ENCODE measurements at regions not wholly inside any gene's neighbourhood (a gene's known extent, or its start where the extent isn't known, plus 50 kb on each side); places are given as distances from the start of the nearest gene placed in this dataset.
"Not testable (repeated sequence)": the region's sequence is repeated elsewhere in the genome, so short reads cannot be mapped to it uniquely, and the experiment has no call there.

DNA sequence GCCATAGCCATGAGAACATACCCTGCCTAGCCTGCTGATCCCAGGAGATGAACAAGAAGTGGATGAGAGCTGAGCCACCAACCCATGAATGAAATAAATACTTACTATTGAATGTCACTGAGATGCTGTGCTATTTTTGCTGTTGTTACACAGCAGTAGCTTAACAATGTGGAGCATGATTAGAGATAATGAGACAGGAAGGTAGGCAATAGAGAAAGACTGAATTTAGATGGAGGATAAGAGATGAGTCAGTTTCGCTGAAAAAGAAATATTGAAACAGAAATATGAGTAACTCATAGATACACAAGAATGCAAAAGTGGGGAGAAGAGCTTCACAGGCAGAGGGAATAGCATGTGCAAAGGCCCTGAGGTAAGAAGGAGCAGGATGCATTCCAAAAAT lies 94.9 kb upstream of the TOP1 start:
- no peak for DNase-seq

DNA sequence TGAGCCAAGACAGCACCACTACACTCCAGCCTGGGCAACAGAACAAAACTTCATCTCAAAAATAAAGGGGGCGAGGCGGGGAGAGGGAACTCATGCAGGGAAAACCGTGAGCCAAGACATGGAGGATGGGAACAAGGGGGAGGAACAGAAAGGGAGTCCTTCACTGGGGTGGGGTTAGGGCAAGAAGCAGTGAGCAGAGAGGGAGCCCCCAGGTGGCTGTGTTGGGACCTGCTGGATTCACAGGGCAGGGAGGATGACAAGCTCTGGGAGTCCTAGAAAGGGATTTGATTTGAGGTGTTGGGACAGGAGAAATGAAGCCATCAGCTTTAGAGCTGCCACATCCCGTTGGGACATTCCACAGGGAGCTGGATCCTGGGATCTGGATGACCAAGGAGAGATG lies 90.6 kb upstream of the TOP1 start:
- DNase-seq: no peak

DNA sequence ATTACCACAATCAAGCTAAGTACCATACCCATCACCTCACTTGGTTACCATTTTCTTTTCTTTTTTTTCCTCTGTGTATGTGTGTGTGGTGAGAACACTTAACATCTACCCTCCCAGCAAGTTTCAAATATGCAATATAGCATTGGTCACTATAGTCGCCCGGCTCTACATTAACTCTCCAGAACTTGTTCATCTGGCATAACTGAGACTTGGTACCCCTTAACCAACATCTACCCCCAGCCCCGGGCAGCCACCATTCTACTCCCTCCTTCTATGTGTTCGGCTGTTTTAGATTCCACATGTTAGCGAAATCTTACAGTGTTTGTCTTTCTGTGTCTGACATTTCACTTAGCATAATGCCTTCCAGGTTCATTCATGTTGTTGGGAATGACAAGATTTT lies 89.0 kb upstream of the TOP1 start:
- no peak for DNase-seq

DNA sequence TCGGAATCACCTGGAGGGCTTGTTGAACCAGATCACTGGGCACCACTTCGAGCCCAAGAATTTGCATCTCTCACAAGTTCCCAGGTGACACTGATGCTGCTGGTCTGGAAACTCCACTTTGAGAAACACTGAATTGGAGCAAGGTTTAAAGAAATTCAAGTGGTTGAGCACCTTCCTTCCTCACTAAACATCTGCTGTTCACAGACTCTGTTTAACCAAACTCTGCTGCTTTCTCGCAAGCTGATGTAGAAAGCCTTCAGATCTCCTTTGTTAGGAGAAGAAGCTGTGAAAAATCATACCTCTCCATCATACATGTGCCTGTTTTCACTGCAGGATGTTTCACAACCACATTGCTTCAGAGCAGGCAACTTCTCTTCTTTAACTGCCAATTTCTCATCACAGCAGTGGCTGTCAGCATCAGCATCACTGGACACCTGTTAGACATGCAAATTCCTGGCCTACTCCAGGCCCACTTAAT lies 87.5 kb upstream of the TOP1 start:
- DNase-seq: no peak

DNA sequence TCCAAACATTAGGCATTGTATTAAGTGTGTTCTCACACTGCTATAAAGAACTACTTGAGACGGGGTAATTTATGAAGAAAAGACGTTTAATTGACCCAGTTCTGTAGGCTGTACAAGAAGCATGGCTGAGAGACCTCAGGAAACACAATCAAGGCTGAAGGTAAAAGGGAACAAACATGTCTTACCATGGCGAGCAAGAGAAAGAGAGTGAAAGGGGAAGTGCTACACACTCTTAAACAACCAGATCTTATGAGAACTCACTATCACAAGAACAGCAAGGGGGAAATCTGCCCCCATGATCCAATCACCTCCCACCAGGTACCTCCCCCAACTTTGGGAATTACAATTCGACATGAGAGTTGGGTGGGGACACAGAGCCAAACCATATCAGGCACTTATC lies 86.6 kb upstream of the TOP1 start:
- DNase-seq: no peak

DNA sequence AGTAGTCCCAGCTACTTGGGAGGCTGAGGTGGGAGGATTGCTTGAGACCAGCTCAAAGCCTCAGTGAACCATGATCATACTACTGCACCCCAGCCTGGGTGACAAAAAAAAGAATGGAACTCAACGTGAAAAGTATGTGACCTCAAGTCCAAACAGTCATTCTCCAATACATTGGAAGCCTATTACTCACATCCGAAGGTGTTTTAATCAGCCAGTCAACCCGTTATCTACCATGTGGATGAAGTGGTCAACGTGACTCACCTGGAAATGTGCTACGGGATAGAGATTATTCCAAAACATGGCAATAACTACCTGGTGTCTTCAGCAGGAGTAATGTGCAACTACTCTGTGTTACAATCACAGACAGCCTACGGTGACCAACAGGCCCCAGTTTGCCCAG lies 85.8 kb upstream of the TOP1 start:
- DNase-seq: no peak

DNA sequence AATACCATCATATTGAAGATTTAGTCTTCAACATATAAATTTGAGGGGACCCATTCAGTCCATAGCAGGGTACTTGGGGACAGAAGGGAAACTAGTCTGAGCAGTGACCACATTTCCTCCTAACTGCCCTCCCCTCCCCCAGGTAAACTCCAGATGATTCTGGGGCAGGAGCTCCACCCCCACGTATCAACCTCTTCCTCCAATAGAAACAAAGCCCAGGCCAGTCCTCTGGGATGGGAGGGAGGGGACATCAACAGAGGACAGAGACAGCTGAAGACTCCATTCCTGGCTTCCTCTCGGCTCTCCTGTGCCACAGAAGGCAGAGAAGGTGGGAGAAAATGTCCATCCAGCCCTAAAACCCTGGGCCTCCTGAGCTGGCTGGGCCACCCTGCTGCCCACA lies 85.0 kb upstream of the TOP1 start:
- no peak for DNase-seq

DNA sequence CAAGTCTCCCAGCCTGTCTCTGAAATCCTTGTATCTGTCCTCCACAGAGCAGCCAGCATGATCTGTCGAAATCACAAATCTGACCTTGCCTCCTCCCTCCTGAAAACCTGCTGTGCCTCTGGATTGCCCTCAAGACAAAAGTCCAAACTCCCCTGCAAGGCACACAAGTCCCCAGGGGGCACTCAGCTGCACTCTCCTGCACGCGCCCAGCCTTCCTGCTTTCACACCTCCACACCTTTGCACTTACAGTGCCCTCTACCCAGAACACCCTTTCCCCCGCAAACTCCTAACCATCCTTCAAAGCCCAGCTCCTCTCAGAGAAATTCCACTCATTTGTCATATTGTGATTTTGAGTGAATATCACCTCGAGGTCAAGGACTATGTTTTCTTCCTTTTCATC lies 83.4 kb upstream of the TOP1 start:
- DNase-seq: no peak

DNA sequence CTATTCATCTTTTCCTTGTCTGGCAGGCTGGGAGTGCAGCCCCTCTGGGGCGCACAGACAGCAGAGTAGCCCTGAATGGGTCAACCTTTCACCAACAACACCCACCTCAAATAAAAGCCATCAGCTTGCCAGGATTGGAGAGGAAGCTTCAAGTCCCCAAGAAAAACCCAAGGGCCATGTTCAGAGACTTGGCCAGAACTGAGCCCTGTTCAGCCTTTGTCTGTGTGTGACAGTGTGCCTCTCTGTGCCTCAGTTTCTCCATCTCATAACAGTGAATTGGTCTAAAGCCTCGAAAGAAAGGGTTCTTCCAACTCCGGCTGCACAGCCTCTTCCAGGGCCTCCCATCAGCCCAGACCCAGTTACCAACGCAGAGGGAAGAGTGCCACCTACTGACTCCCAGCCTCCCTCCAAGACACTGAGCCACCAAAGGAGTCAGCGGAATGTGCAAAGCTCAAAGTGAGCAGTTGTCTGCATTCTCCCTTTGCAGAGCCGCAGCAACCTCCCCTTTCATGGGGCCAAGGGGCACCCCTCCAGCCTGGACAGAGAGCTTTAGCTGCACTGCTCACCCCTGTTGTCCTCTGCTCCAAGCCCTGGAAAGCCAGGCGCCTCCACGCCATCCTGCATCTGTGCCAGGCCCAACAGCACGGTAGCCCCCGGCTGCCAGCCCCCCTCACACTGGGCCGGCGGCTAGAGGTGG lies 82.7 kb upstream of the TOP1 start:
- DNase-seq: peak; percentile 82

DNA sequence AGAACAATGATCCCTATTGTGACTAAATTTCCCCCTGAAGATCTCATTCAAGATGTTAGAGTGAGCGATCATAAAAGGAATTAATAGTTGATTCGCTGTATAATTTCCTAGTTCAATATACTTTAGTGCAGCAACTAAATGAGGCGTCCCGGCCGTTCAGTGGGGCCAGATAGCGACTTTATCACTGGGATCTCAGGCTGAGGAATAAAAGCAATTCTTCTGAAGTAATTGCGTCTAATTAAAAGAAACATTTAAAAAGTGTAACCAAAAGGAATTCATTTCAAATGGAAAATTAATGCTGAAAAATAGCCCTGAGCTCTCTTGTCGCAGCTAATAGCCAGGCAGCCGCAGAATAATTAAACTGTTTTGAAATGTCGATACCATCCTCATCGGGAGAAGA lies 82.2 kb upstream of the TOP1 start:
- DNase-seq: no peak

DNA sequence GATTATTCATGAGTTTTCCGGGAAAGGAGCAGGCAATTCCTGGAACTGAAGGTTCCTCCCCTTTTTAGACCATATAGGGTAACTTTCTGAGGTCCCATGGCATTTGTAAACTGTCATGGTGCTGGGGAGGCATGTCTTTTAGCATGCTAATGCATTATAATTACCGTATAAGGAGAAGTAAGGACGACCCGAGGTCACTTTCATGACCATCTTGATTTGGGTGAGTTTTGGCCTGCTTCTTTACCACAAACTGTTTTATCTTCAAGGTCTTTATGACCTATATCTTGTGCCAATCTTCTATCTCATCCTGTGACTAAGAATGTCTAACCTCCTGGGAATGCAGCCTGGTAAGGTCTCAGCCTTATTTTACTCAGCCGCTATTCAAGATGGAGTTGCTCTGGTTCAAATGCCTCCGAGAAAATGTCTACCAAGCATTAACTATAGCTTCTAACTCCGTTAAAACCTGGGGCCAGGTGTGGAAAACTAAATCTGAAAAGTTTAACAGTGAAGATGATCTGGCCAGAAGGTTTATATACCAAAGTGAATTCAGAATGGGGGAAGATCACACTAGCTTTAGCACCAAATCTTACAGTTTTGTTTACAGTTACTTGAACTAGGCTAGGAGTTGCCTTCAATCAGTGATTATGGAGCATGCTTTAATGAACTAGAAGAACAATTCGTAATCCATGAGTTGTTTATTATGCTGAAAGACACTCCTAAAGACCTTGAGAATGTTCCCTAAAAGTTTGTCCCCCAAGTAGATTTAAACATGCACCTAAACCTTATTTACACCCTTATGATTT lies 80.0 kb upstream of the TOP1 start:
- no peak for DNase-seq

DNA sequence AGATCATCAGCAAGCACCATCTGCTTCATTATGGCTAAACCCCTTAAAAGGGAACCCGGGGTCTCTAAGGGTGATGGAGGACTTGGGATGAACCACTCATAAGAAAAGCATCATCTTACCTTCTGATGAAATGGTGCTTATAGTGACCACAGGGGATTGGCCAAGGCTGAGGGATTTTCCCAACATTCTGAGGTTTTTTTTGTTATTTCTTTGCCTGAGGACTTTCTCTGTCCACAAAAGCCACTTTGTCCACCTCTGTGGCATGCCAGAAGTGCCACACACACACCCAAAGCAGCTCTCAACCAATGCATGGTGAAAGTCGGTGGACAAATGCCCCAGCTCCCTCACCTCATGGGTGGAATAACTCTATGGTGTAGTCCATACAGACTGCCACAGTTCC lies 79.3 kb upstream of the TOP1 start:
- no peak for DNase-seq

DNA sequence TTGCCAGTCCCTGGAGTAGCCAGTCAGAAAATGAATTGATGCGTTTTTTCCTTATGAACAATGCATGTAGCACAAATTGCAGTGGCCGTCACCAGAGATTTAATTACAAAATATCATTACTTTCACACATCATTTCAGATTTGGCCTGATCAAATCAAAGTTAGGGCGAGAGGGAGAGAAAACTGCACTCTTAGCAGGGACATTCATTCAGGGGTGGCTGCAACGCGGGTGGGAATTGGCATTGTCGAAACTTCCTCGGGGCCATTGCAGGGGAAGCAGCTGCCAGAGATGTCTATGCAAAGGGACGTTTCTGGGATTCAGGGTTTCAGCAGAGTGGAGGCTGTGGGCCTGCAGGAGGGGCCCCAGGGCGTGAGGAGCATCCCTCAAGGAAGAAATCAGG lies 76.5 kb upstream of the TOP1 start:
- no peak for DNase-seq

DNA sequence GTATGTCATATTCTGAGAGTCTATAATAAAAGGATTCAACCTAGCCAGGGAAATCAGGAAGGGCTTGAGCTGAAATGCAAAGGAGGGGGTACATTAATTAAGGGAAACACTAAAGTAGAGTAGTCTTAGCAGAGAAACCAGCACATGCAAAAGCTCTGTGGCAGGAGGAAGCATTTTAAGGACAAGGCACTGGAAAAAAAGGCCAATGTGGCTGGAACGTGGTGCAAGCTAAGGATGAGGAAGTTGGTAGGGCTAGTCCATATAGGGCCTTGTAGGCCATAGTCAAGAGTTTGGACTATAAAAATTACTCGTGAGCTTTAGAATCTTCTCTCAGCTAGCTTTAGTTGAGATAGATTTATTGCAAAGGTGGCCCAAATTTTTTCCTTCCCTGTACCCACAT lies 75.2 kb upstream of the TOP1 start:
- DNase-seq: no peak

DNA sequence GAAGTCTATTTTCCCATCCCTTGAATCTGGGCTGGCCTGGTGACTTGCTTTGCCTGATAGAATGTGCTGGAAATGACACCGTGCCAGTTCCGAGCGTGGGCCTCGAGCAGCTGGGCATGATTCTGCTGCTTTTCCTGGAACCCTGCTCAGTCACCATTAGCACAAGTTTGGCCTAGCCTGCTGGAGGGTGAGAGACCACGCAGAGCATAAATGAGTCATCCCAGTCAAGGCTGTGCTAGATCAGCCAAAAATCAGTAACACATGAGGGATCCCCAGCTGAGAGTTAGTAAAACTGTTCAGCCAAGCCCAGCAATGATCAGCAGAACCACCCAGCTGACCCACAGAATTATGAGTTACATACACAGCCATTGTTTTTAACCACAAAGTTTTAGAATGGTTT lies 74.8 kb upstream of the TOP1 start:
- no peak for DNase-seq

DNA sequence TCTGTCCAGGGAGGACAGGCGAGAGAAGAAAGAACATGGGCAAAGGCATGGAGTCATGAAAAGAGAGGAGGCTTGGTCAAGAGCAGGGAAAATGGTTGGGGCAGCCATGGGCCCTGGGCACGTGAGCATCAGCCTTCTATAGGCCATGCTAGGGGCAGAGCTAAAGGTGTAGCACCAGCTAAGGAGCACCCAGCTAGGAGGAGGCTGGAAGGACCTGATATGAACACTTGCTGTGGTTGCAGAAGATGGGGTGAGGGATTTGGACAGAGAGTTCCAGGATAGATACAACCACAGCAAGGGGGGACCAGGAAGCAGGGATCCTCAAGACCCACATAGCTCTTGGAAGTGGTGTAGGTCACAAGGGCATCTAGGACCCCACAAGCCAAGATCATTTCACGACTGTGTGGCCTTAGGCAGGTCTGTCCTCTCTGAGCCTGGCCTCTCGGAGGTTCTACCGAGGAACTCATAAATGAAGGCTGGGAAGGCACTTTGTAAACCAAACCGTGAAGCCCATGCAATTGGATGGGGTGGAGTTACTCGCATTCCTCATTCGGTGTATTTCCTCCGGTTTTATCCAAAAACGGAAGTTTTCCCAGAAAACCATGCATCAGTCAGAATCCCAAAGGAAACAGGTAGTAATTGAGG lies 74.0 kb upstream of the TOP1 start:
- DNase-seq: no peak

DNA sequence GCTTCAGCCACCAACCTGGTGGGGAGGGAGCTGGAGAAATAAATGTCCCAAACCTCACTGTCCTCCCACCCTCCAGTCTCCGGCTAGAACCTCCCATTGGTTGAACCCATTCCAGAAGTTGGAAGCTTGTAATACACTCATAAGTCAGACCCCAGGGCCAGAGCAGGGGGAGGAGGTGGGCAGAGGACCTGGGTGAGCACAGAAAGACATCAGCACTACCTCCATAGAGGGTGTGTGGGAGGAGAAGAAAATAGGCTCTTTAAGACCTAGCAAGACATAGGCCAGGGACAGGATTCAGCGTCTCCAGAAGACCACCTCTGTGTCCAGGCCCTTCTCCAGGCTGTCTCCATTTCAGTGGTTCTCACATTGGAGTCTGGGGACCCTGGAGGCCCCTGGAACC lies 73.3 kb upstream of the TOP1 start:
- no peak for DNase-seq

DNA sequence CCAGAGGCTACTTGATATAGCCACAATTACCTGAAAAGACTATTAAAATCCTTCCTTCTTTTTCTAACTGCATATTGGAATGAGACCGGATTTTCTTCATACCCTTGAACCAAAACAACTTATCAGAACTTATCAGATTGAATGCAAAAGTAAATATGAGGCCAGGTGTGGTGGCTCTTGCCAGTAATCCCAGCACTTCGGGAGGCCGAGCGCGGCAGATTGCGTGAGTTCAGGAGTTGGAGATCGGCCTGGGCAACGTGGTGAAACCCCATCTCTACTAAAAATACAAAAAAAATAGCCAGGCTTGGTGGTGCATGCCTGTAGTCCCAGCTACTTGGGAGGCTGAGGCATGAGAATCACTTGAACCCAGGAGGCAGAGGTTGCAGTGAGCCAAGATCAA lies 72.8 kb upstream of the TOP1 start:
- DNase-seq: not testable (repeated sequence)

DNA sequence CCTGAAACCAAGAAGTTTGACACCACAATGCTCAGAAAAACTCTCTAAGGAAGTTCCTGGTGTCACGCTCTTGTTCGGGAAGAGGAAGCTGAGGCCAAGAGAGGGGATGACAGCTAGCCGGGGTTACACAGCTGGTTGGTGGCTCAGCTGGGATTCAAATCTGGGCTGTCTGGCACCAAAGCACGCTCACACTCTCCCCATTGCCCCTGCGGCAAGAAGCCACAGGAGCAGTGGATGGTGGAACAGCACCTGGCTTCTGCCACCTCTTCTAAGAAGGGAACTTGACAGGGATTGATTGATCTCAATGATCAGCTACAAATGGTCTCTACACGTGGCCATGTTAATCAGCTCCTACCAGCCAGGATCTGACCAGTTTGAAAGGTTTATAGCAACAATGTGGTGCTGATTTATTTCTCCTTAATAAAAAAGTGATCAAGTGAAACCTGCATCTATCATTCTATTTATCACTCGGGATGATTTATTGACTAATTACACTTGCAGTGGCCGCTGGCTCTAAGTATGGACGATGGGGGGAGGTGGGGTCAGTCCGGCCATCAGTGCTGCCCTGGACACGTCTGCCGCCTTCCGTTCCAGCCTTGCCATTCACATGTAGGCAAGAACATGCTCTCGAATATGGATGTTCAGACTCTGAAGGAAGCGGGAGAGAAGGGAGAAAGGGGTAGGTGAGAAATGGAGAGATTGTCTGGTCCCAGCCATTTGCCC lies 71.9 kb upstream of the TOP1 start:
- DNase-seq: no peak

DNA sequence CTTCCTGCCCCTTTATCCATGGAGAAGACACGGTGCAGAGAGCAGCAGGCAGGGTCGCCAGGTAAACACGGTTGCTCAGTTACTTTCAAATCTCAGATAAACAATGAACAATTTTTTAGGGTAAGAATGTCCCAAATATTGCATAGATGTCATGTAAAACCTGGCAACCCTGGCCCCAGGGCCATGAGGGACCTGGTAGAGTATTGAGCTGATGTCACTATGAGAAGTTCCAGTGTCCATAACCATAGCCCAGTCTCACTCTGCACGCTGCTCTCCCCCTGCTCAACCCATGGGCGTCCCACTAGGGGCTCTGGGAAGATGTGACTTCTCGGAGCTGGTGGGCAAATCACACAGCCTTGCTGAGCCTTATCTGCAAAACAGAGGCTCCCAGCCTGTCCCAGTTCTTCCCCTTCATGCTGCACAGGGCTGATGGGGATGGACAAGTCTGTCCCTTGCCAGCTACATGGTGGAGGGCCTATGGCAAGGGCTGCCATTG lies 71.3 kb upstream of the TOP1 start:
- no peak for DNase-seq

DNA sequence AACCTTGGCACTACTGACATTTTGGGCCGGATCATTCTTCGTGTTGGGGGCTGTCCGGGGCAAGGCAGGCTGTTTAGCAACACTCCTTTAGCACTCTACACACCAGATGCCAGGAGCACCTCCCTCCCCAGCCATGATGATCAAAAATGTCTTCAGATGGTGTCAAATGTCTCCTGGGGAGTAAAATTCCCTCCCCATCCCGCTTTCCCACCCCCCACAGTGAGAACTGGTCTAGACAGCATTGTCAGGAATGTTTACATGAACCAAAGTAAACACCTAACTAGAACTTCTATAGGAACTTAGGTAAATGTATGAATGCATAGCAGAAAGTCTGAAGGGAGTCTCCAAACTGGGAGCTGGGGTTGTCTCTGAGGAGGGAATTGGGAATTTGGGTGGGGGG lies 70.0 kb upstream of the TOP1 start:
- no peak for DNase-seq

DNA sequence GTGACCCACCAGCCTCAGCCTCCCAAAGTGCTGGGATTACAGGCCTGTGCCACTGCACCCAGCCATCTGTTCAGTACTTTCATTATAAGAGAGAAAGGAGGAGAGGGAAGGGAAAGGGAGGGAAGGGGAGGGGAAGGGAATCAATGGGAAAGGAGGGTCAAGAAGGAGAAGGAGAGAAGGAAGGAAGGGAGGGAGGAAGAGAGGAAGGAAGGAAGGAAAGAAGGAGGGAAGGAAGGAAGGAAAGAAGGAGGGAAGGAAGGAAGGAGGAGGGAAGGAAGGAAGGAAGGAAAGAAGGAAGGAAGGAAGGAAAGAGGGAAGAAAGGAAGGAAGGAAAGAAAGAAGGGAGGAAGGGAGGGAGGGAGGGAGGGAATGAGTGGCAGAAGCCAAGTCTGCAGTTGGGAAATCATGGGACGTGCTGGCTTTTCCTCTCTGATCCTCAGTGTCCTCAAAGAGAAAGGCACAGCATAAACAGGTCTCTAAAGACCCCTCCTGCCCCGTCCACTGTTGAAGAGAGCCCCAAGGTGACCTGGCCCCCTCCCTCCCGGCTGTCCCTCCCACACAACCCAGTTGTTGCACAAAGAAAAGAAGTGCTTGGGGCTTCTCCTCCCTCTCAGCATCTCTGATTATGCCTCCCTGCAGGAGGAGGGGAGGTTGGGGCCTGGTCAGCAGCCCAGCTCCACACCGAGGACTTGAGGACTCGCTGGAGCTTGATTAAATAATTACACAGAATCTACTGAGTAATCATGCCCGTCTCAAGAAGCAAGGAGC lies 69.1 kb upstream of the TOP1 start:
- no peak for DNase-seq
